ENCODE measurements at regions not wholly inside any gene's neighbourhood (a gene's known extent, or its start where the extent isn't known, plus 50 kb on each side); places are given as distances from the start of the nearest gene placed in this dataset.
"Not testable (repeated sequence)": the region's sequence is repeated elsewhere in the genome, so short reads cannot be mapped to it uniquely, and the experiment has no call there.

DNA sequence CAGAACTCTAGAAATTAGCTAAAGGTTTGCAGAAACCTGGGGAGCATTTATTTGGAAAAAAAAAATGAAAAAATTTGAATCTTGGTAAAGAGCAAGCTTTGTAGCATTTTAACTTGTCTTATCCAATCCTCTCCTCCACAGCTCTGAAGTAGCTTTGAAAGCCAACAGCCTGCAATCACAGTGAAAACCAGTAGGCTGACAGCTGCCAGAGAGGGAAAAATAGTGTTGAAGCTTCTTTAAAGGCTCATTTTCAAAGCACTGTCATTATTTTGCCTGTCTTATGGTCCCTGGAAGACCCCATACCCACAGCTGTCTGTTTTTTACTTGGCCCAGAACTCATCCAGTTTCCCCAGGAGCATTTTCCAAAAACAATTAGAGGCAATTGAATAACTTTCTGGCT, 230.8 kb upstream of the EDNRA start:
- no peak for DNase-seq (ENCODE audit: low read depth)
- CTCF ChIA-PET: interaction anchor here (0.6 kb wide), 1 partner anchor 89 kb away, joined by 3 read pairs; no protein-coding TSS in a partner anchor
- POLR2A ChIA-PET: no interaction called here
- Histone ChIP-seq H3K27me3 (ENCODE audit: control insufficient read depth, insufficient read depth, low read length) (no peaks in the 10 kb centered on the region), H3K4me3 (ENCODE audit: low read depth, low read length) (no peak overlapping the region), H3K36me3 (ENCODE audit: control insufficient read depth, insufficient read depth, low read length) (no peaks in the 10 kb centered on the region)
- TF ChIP-seq, protein P1, sequence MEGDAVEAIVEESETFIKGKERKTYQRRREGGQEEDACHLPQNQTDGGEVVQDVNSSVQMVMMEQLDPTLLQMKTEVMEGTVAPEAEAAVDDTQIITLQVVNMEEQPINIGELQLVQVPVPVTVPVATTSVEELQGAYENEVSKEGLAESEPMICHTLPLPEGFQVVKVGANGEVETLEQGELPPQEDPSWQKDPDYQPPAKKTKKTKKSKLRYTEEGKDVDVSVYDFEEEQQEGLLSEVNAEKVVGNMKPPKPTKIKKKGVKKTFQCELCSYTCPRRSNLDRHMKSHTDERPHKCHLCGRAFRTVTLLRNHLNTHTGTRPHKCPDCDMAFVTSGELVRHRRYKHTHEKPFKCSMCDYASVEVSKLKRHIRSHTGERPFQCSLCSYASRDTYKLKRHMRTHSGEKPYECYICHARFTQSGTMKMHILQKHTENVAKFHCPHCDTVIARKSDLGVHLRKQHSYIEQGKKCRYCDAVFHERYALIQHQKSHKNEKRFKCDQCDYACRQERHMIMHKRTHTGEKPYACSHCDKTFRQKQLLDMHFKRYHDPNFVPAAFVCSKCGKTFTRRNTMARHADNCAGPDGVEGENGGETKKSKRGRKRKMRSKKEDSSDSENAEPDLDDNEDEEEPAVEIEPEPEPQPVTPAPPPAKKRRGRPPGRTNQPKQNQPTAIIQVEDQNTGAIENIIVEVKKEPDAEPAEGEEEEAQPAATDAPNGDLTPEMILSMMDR (IDR thresholded peaks at IDR 0.05; ENCODE audit: insufficient read depth, low read depth, low read length): no peak

DNA sequence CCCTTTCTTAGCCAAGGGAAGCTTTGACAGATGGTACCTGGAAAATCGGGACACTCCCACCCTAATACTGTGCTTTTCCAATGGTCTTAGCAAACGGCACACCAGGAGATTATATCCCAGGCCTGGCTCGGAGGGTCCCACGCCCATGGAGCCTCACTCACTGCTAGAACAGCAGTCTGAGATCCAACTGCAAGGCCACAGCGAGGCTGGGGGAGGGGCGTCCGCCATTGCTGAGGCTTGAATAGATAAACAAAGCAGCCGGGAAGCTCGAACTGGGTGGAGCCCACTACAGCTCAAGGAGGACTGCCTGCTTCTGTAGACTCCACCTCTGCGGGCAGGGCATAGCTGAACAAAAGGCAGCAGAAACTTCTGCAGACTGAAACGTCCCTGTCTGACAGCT, 225.6 kb upstream of the EDNRA start:
- H3K4me3 ChIP-seq (ENCODE audit: low read depth, low read length); CTCF ChIA-PET; H3K27me3 ChIP-seq (ENCODE audit: control insufficient read depth, insufficient read depth, low read length); H3K36me3 ChIP-seq (ENCODE audit: control insufficient read depth, insufficient read depth, low read length); POLR2A ChIA-PET; DNase-seq (ENCODE audit: low read depth): not testable (repeated sequence)

DNA sequence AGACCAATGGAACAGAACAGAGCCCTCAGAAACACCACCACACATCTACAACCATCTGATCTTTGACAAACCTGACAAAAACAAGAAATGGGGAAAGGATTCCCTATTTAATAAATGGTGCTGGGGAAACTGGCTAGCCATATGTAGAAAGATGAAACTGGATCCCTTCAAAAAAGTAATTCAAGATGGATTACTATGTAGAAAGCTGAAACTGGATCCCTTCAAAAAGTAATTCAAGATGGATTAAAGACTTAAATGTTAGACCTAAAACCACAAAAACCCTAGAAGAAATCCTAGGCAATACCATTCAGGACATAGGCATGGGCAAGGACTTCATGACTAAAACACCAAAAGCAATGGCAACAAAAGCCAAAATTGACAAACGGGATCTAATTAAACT, 221.6 kb upstream of the EDNRA start:
- POLR2A ChIA-PET; H3K36me3 ChIP-seq (ENCODE audit: control insufficient read depth, insufficient read depth, low read length); H3K27me3 ChIP-seq (ENCODE audit: control insufficient read depth, insufficient read depth, low read length); H3K4me3 ChIP-seq (ENCODE audit: low read depth, low read length); CTCF ChIA-PET; DNase-seq (ENCODE audit: low read depth): not testable (repeated sequence)

DNA sequence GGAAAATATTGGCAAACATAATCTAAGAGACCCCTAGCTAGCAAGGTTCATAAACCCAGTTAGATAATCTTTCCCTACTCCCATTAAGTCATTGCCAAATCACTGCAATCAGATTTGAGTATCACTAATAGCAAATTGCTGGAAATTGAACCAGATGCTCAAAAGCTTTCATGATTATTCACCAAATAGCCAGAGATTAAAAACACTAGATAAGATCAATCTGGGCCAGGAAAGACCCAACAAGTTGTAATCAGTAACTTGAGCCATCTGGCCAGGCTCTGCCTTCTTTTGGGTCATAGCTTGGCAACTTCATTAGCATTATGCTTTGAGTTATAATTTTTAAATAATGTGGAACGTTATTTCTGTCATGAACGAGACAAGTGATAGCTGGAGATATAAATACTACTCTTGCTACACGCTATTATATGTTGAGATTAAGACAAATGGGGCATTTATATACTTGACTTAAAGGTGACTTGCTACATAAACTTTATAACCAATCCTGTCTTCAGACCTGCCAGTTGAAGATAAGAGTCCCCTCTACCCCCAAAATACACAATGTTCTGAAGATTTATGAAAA, 196.6 kb upstream of the EDNRA start:
- TF ChIP-seq, protein P1 (IDR thresholded peaks at IDR 0.05; ENCODE audit: insufficient read depth, low read depth, low read length): no peak
- POLR2A ChIA-PET: no interaction called here
- H3K36me3 ChIP-seq (ENCODE audit: control insufficient read depth, insufficient read depth, low read length): no peaks in the 10 kb centered on the region
- no peak overlapping the region for H3K4me3 ChIP-seq (ENCODE audit: low read depth, low read length)
- CTCF ChIA-PET: no interaction called here
- DNase-seq (ENCODE audit: low read depth): no peak
- H3K27me3 ChIP-seq (ENCODE audit: control insufficient read depth, insufficient read depth, low read length): no peaks in the 10 kb centered on the region

DNA sequence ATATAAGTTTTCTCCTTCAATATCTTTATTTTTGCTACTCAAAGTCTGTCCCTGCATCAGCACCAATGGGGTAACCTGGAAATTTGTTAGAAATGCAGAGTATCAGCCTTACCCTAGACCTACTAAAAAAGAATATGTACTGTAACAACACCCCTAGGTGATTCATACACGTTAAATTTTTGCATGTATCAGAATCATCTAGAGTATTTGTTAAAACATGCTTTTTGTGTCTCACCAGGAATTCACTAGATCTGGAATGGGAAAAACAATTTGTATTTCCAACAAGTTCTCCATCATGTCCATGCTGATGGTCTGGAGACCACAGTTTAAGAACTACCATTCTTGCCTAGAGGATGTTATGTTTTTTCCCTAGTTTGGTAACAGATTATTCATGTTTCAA, 196.0 kb upstream of the EDNRA start:
- Histone ChIP-seq H3K4me3 (ENCODE audit: low read depth, low read length) (no peak overlapping the region), H3K36me3 (ENCODE audit: control insufficient read depth, insufficient read depth, low read length) (no peaks in the 10 kb centered on the region), H3K27me3 (ENCODE audit: control insufficient read depth, insufficient read depth, low read length) (no peaks in the 10 kb centered on the region)
- DNase-seq (ENCODE audit: low read depth): no peak
- TF ChIP-seq, protein P1 (IDR thresholded peaks at IDR 0.05; ENCODE audit: insufficient read depth, low read depth, low read length): no peak
- ChIA-PET POLR2A (no interaction called here), CTCF (no interaction called here)

DNA sequence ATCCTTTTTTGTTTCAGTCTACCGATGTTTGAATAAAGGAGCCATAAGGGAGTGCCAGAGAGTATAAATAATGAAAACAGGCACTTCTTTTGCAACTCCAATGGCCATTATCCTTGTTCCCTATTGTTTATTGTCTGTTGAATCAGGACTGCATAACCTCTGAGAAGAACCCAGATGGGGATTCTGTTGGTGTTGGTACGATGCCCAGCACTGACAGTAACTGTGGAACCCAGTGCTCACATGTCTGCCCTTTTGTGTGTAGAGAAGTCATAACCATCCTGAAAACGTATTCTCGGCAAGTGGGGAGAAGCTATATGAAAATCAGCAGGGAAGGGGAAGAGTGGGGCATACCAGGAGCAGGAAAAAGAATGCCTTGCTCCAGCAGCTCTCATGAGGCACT, 195.1 kb upstream of the EDNRA start:
- Histone ChIP-seq H3K4me3 (ENCODE audit: low read depth, low read length) (no peak overlapping the region), H3K36me3 (ENCODE audit: control insufficient read depth, insufficient read depth, low read length) (no peaks in the 10 kb centered on the region), H3K27me3 (ENCODE audit: control insufficient read depth, insufficient read depth, low read length) (no peaks in the 10 kb centered on the region)
- TF ChIP-seq, protein P1 (IDR thresholded peaks at IDR 0.05; ENCODE audit: insufficient read depth, low read depth, low read length): no peak
- ChIA-PET POLR2A (no interaction called here), CTCF (no interaction called here)
- no peak for DNase-seq (ENCODE audit: low read depth)

Measured in BJ (cell line).